HG02981 (cell line): ENCODE measurements at regions not wholly inside any gene's neighbourhood (a gene's known extent, or its start where the extent isn't known, plus 50 kb on each side); places are given as distances from the start of the nearest gene placed in this dataset.

ENCODE experiments used
- ATAC-seq: cut with Tn5 transposase; IDR thresholded peaks from one replicate; pipeline ENCODE4 v1.9.1; 2021; ENCODE audit warnings: mild to moderate bottlenecking, moderate library complexity; ENCODE audit not compliant: unreplicated experiment

DNA sequence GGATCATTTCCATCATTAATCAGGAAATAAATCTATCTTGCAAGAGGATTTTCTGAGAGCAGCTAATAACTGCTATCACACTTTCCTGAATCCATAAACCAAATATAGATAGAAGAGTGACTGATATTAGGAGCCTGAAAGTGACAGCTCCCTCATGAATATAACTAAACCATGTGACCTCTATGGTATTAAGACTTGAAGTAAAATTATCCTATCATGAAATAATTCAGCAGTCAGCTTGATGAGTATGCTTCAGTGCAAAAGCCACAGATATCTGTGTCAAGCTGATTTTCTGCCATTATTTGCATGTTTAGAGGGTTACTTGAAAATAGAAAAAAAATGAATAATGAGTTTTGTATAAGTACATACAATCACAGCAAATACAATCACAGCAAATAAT, 80.1 kb upstream of the PPP1R3A start:
- ATAC-seq = no peak

DNA sequence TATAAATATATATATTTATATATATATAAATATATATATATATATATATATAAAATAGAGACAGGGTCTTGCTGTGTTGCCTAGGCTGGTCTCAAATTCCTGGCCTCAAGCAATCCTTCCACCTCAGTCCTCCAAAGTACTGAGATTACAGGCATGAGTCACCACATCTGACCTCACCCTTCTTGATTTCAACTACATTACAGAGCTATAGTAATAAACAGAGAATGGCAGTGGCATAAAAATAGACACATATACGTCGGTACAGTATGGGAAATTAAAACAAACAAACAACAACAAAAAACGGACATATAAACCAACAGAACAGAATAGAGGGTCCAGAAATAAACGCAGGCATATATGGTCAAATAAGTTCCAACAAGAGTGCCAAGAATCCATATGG, 77.6 kb upstream of the PPP1R3A start:
- no peak for ATAC-seq

DNA sequence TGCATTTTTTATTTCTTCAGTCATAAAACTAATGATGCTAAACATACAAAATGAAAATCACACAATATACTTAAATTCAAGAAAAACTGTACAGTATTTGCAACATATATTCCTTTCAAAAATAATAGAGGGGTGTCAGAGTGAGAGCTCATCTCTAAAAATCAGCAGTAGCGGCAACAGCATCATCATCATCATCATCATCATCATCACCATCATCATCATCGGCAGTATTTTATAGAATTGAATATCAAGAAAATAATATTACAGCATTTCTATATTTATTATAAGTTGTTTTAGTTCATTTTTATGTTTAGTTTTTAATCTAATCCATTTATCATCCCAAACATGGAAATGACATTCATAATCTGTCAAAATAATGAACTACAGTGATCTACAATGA, 67.4 kb upstream of the PPP1R3A start:
- no peak for ATAC-seq

DNA sequence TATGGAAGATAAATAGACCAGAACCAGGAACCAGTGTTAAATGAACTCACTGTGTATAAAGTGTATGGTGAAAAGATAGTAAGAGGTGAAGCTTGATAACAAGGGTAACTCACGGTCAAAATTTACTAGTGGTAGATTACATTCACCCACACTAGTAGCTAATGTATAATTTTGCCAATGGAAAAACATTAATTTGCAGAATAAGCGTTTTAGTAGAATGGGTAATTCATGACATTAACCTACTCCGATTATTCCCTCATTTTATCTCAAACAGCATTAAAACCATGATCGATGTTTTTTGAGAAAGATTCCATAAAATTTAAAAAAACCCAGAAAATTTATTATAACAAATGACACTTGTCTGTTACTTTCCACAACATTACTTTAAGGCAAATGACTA, 57.7 kb upstream of the PPP1R3A start:
- ATAC-seq = no peak

DNA sequence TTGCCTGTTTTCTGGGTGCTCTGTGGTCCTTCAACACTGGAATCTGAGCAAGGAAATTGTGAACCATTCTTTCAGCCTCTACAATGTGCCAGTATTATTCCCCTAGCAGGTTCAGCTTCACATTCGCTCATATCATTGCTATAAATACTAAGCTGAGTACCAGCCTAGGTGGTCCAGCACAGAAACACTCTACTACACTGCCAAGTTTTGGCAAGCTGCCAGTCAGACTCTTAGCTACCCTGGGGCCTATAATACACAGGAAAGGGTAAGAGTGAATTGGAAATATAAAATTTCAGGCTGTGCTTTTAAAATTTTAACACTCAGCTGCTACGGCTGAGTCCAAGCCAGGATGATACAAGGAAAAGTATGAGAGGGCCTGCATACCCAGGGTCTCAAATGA, 49.9 kb upstream of the PPP1R3A start:
- no peak for ATAC-seq
